GM12878 (cell line): ENCODE measurements at regions not wholly inside any gene's neighbourhood (a gene's known extent, or its start where the extent isn't known, plus 50 kb on each side); places are given as distances from the start of the nearest gene placed in this dataset.
"Not testable (repeated sequence)": the region's sequence is repeated elsewhere in the genome, so short reads cannot be mapped to it uniquely, and the experiment has no call there.

Experiments
- ATAC-seq: fragments of 200-7000 bp; cut with Tn5 transposase; 3 replicates; pipeline ENCODE4 v1.9.1; 2020; ENCODE audit warnings: mild to moderate bottlenecking, moderate library complexity
- BruUV-seq: library from RNA; stranded (reverse); fragments of 400-500 nt; replicated peaks from 2 replicates; lab custom pipeline; 2021; lab: Mats Ljungman, UMichigan
- CTCF ChIA-PET: fragments of 300-600 bp; sonication (Branson Sonifier 250); formaldehyde crosslinking; extraction: SDS; loops from one replicate; lab custom pipeline; 2021; ENCODE audit warnings: inconsistent platforms; lab: Yijun Ruan, JAX
- POLR2A ChIA-PET: fragments of 350-600 bp; formaldehyde crosslinking; extraction: SDS; loops from one replicate; lab custom pipeline; 2021; ENCODE audit warnings: inconsistent platforms; lab: Charles Lee
- RAD21 ChIA-PET: fragments of 300-600 bp; sonication (Branson Sonifier 250); formaldehyde crosslinking; loops from one replicate; lab custom pipeline; 2023; ENCODE audit warnings: antibody characterized with exemption; ENCODE audit not compliant: unreplicated experiment; lab: Charles Lee
- SMC1A ChIA-PET: fragments of 300-600 bp; sonication (Branson Sonifier 250); formaldehyde crosslinking; loops from one replicate; lab custom pipeline; 2023; ENCODE audit not compliant: unreplicated experiment, uncharacterized antibody; lab: Charles Lee
- DNase-seq: peaks from one replicate; pipeline ENCODE4 v3.0.0-alpha.2; 2011; ENCODE audit warnings: low read depth, low spot score
- FAIRE-seq: peaks from 3 replicates; lab custom pipeline; 2011; peaks lifted over from hg19 to GRCh38; lab: Jason Lieb, UNC
- H2AFZ ChIP-seq: 2 replicates; pipeline ENCODE4 v1.6.0; 2011; ENCODE audit warnings: low read depth, low read length, control low read depth; ENCODE audit not compliant: control insufficient read depth
- H3K27ac ChIP-seq: 2 replicates; pipeline ENCODE4 v1.5.1; 2011; ENCODE audit warnings: control low read depth; ENCODE audit not compliant: control insufficient read depth, insufficient read depth
- H3K27me3 ChIP-seq, 2 experiments: replicated peaks in 1 of 2; 2 replicates each; pipeline versions ENCODE4 v1.6.0 to v1.6.1; 2011; ENCODE audit warnings: low read length in 1 of 2; ENCODE audit not compliant: control insufficient read depth in 2 of 2, insufficient read depth in 2 of 2
- H3K36me3 ChIP-seq, 2 experiments: 2 replicates each; pipeline ENCODE4 v1.5.1; 2011; ENCODE audit warnings: low read length in 1 of 2; ENCODE audit not compliant: control insufficient read depth in 2 of 2, insufficient read depth in 2 of 2
- H3K4me1 ChIP-seq: 2 replicates; pipeline ENCODE4 v1.6.1; 2011; ENCODE audit warnings: mild to moderate bottlenecking, low read length, moderate library complexity, mixed read lengths; ENCODE audit not compliant: control insufficient read depth, insufficient read depth
- H3K4me2 ChIP-seq: 2 replicates; pipeline ENCODE4 v1.6.0; 2011; ENCODE audit warnings: control low read depth; ENCODE audit not compliant: control insufficient read depth, insufficient read depth
- H3K4me3 ChIP-seq: fragments of 200-600 bp; sonication (generic); 2 replicates; pipeline ENCODE4 v1.5.1; 2016
- H3K79me2 ChIP-seq: 2 replicates; pipeline ENCODE4 v1.6.0; 2011; ENCODE audit warnings: low read length; ENCODE audit not compliant: control insufficient read depth, insufficient read depth
- H3K9ac ChIP-seq: 2 replicates; pipeline ENCODE4 v1.8.0; 2011; ENCODE audit warnings: low read length, control low read depth, mixed read lengths; ENCODE audit not compliant: control insufficient read depth, insufficient read depth
- H3K9me3 ChIP-seq: replicated peaks from 3 replicates; pipeline ENCODE4 v1.5.1; 2011; ENCODE audit warnings: mild to moderate bottlenecking, low read length; ENCODE audit not compliant: control insufficient read depth, insufficient read depth
- H4K20me1 ChIP-seq: 2 replicates; pipeline ENCODE4 v1.6.0; 2011; ENCODE audit not compliant: control insufficient read depth, insufficient read depth
- BHLHE40 ChIP-seq, 2 experiments: fragments of 450-650 bp in 1 of 2; IDR thresholded peaks; 2 replicates each; pipeline ENCODE4 v1.6.1; 2011 to 2017; ENCODE audit warnings: low read depth in 2 of 2, borderline replicate concordance in 1 of 2, improper control_type of control experiment in 1 of 2, low read length in 1 of 2, mild to moderate bottlenecking in 1 of 2
- CREB1 ChIP-seq: IDR thresholded peaks from 2 replicates; pipeline ENCODE4 v1.6.1; 2012; ENCODE audit warnings: low read depth, mild to moderate bottlenecking, inconsistent platforms
- EGR1 ChIP-seq, 2 experiments: IDR thresholded peaks; 1 replicate in 1 of 2; 2 replicates in 1 of 2; pipeline ENCODE4 v1.6.1; 2011 to 2012; ENCODE audit warnings: low read depth in 2 of 2, low read length in 2 of 2, borderline replicate concordance in 1 of 2, mild to moderate bottlenecking in 1 of 2, moderate library complexity in 1 of 2
- NR2C2 ChIP-seq: IDR thresholded peaks from 2 replicates; pipeline ENCODE4 v1.6.1; 2011; ENCODE audit warnings: borderline replicate concordance, low read depth; ENCODE audit not compliant: control insufficient read depth, insufficient read length
- NR2F1 ChIP-seq: fragments of 450-650 bp; conservative IDR thresholded peaks from 2 replicates; pipeline ENCODE4 v1.6.1; 2017; ENCODE audit warnings: mild to moderate bottlenecking
- WGBS: methylation state at CpG from one replicate; pipeline ENCODE4 v1.1.6; 2016; ENCODE audit warnings: low lambda C conversion rate; ENCODE audit not compliant: insufficient replicate concordance, insufficient coverage; ENCODE audit errors: missing lambda C conversion rate; 5-methylcytosine and 5-hydroxymethylcytosine counted together
- in situ Hi-C: fragments of 300-500 bp; cut with MboI; formaldehyde crosslinking; loops from 9 replicates; pipeline ENCODE4 v1.14.3; 2018; ENCODE audit warnings: mixed read lengths
- intact Hi-C: fragments of 100-400 bp; cut with micrococcal nuclease; formaldehyde crosslinking; loops from one replicate; pipeline ENCODE4 v1.14.2; 2022; ENCODE audit not compliant: unreplicated experiment
- TF ChIP-seq, protein P1 (sequence below): fragments of 450-650 bp; IDR thresholded peaks from 2 replicates; pipeline ENCODE4 v1.6.1; 2016; ENCODE audit warnings: mild to moderate bottlenecking
- TF ChIP-seq, protein P2 (sequence below): fragments of 450-650 bp; IDR thresholded peaks from 2 replicates; pipeline ENCODE4 v1.6.1; 2017; ENCODE audit warnings: mild to moderate bottlenecking, moderate library complexity
- TF ChIP-seq, protein P3 (sequence below): IDR thresholded peaks from 2 replicates; pipeline ENCODE4 v1.6.1; 2012; ENCODE audit warnings: low read depth, low read length, improper control_type of control experiment
- TF ChIP-seq, protein P4 (sequence below): fragments of 450-650 bp; IDR thresholded peaks from 2 replicates; pipeline ENCODE4 v1.6.1; 2016; ENCODE audit warnings: mild to moderate bottlenecking

DNA sequence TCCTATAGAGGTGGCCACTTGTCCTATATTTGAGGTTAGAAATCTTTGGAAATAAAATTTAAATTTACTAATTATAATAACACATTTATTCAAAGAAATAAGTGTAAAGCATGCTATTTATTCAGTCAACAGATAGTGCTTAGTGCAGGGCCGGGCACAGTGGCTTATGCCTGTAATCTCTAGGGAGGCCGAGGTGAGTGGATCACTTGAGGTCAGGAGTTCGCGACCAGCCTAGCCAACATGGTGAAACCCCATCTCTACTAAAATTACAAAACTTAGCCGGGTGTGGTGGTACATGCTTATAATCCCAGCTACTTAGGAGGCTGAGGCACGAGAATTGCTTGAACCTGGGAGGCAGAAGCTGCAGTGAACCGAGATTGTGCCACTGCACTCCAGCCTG lies 70.4 kb upstream of the ADGRL2 start:
- TF ChIP-seq, protein P1, sequence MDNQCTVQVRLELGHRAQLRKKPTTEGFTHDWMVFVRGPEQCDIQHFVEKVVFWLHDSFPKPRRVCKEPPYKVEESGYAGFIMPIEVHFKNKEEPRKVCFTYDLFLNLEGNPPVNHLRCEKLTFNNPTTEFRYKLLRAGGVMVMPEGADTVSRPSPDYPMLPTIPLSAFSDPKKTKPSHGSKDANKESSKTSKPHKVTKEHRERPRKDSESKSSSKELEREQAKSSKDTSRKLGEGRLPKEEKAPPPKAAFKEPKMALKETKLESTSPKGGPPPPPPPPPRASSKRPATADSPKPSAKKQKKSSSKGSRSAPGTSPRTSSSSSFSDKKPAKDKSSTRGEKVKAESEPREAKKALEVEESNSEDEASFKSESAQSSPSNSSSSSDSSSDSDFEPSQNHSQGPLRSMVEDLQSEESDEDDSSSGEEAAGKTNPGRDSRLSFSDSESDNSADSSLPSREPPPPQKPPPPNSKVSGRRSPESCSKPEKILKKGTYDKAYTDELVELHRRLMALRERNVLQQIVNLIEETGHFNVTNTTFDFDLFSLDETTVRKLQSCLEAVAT = 0 out of 2 replicates have a peak, but pooled peaks have one; percentile 11
- TF ChIP-seq NR2F1 = peak; percentile 60; the same call in 1 of the 2 replicates
- RAD21 ChIA-PET, H3K79me2 ChIP-seq, POLR2A ChIA-PET, intact Hi-C loops, CTCF ChIA-PET, BruUV-seq, H3K4me2 ChIP-seq, H3K4me3 ChIP-seq, DNase-seq, H3K36me3 ChIP-seq, in situ Hi-C loops, FAIRE-seq, H3K27ac ChIP-seq, H3K4me1 ChIP-seq, H2AFZ ChIP-seq, H3K9ac ChIP-seq, H3K27me3 ChIP-seq, H4K20me1 ChIP-seq, H3K9me3 ChIP-seq: not testable (repeated sequence)
- 19% methylated on average over 7 of the region's 7 CpGs for whole genome bisulfite sequencing
- peak; percentile 70 for ATAC-seq
- SMC1A ChIA-PET = interaction anchor here (0.9 to 1.1 kb wide), 3 partner anchors 22 to 31 kb away, joined by 3 to 4 read pairs (median 3); no protein-coding TSS in a partner anchor

DNA sequence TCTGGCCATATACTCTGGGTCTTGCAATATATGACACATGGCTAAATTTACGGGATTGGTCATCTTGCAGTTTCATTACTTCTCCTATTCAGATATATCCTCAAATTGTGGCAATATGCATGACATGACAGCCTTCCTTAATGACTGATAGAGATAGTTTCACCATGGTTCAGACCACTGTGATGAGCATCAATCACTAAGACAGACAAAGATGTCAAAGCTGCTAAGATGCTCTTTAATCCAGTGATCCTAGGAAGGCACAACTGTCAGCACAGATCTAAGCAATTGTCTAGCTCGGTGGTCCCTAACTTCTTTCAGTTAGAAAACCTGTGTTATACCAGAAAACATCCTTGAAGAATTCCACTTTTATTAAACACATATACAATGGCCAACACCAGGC lies 70.9 kb upstream of the ADGRL2 start:
- Histone ChIP-seq H3K79me2 (no peaks in the 10 kb centered on the region), H3K4me2 (no peak overlapping the region), H3K4me1 (no peaks in the 10 kb centered on the region), H3K27ac (no peak overlapping the region), H2AFZ (no peak overlapping the region), H3K27me3 (no peaks in the 10 kb centered on the region), H3K9me3 (no peaks in the 10 kb centered on the region), H3K36me3 (no peaks in the 10 kb centered on the region), H4K20me1 (no peaks in the 10 kb centered on the region), H3K4me3 (no peak overlapping the region), H3K9ac (no peak overlapping the region)
- in situ Hi-C loops (no loop called here), intact Hi-C loops (no loop called here)
- WGBS = 0% methylated on average over 2 of the region's 2 CpGs
- ChIA-PET CTCF (interaction anchor here (1.0 kb wide), 1 partner anchor 31 kb away, joined by 3 read pairs; no protein-coding TSS in a partner anchor), POLR2A (no interaction called here), SMC1A (interaction anchor here (1.0 to 1.1 kb wide), 2 partner anchors 30 to 31 kb away, joined by 3 to 4 read pairs; no protein-coding TSS in a partner anchor), RAD21 (no interaction called here)
- FAIRE-seq (no peak), DNase-seq (no peak), ATAC-seq (peak; percentile 33)
- BruUV-seq = no TSS peak
- TF ChIP-seq, protein P2, sequence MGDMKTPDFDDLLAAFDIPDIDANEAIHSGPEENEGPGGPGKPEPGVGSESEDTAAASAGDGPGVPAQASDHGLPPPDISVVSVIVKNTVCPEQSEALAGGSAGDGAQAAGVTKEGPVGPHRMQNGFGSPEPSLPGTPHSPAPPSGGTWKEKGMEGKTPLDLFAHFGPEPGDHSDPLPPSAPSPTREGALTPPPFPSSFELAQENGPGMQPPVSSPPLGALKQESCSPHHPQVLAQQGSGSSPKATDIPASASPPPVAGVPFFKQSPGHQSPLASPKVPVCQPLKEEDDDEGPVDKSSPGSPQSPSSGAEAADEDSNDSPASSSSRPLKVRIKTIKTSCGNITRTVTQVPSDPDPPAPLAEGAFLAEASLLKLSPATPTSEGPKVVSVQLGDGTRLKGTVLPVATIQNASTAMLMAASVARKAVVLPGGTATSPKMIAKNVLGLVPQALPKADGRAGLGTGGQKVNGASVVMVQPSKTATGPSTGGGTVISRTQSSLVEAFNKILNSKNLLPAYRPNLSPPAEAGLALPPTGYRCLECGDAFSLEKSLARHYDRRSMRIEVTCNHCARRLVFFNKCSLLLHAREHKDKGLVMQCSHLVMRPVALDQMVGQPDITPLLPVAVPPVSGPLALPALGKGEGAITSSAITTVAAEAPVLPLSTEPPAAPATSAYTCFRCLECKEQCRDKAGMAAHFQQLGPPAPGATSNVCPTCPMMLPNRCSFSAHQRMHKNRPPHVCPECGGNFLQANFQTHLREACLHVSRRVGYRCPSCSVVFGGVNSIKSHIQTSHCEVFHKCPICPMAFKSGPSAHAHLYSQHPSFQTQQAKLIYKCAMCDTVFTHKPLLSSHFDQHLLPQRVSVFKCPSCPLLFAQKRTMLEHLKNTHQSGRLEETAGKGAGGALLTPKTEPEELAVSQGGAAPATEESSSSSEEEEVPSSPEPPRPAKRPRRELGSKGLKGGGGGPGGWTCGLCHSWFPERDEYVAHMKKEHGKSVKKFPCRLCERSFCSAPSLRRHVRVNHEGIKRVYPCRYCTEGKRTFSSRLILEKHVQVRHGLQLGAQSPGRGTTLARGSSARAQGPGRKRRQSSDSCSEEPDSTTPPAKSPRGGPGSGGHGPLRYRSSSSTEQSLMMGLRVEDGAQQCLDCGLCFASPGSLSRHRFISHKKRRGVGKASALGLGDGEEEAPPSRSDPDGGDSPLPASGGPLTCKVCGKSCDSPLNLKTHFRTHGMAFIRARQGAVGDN = no peak
- TF ChIP-seq NR2C2 = no peak
- TF ChIP-seq BHLHE40 (IDR thresholded peaks at IDR 0.05; ENCODE audit: borderline replicate concordance in 1 of 2, low read depth in 2 of 2, low read length in 1 of 2) = no peak
- no peak for TF ChIP-seq EGR1 (IDR thresholded peaks at IDR 0.05; ENCODE audit: borderline replicate concordance in 1 of 2, low read depth in 2 of 2, low read length in 2 of 2)
- no peak for TF ChIP-seq CREB1
- TF ChIP-seq, protein P3, sequence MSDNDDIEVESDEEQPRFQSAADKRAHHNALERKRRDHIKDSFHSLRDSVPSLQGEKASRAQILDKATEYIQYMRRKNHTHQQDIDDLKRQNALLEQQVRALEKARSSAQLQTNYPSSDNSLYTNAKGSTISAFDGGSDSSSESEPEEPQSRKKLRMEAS = no peak
- TF ChIP-seq, protein P4, sequence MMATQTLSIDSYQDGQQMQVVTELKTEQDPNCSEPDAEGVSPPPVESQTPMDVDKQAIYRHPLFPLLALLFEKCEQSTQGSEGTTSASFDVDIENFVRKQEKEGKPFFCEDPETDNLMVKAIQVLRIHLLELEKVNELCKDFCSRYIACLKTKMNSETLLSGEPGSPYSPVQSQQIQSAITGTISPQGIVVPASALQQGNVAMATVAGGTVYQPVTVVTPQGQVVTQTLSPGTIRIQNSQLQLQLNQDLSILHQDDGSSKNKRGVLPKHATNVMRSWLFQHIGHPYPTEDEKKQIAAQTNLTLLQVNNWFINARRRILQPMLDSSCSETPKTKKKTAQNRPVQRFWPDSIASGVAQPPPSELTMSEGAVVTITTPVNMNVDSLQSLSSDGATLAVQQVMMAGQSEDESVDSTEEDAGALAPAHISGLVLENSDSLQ = peak; percentile 24; the same call in 1 of the 2 replicates
